ENCODE measurements at regions not wholly inside any gene's neighbourhood (a gene's known extent, or its start where the extent isn't known, plus 50 kb on each side); places are given as distances from the start of the nearest gene placed in this dataset.

GRCh38 chr2:120944575-120944974, 208.9 kb downstream of the GLI2 start:
- TF ChIP-seq GATA2 (IDR thresholded peaks at IDR 0.05; ENCODE audit: low read depth, low read length), result no peak
- no peak for TF ChIP-seq GATA3 (IDR thresholded peaks at IDR 0.05; ENCODE audit: low read depth, low read length)

Data from SH-SY5Y (cell line).